ENCODE measurements at regions not wholly inside any gene's neighbourhood (a gene's known extent, or its start where the extent isn't known, plus 50 kb on each side); places are given as distances from the start of the nearest gene placed in this dataset.

- Histone ChIP-seq H2AK5ac (ENCODE audit: low read depth, low read length) (no peak overlapping the region), H3K4me1 (ENCODE audit: control insufficient read depth in 2 of 2, insufficient read depth in 1 of 2, low read depth in 1 of 2, low read length in 2 of 2) (no peaks in the 10 kb centered on the region), H4K91ac (ENCODE audit: low read depth, low read length, poor library complexity) (no peak overlapping the region), H3K36me3 (replicated peaks in 1 of 2; ENCODE audit: control insufficient read depth in 2 of 2, insufficient read depth in 2 of 2, low read length in 2 of 2) (no peaks in the 10 kb centered on the region), H4K8ac (ENCODE audit: low read depth, low read length) (no peak overlapping the region), H2BK5ac (ENCODE audit: low read length) (no peak overlapping the region), H2AFZ (ENCODE audit: low read length) (no peak overlapping the region), H3K18ac (ENCODE audit: low read length) (no peak overlapping the region), H2BK15ac (ENCODE audit: low read length) (no peak overlapping the region), H3K79me1 (ENCODE audit: low read depth, low read length) (no peaks in the 10 kb centered on the region), H2BK12ac (ENCODE audit: low read length) (no peak overlapping the region), H3K23ac (ENCODE audit: low read depth, low read length, poor library complexity) (no peak overlapping the region), H3K27ac (replicated peaks; ENCODE audit: low read length) (no peak overlapping the region), H3K9ac (ENCODE audit: low read depth, low read length, poor library complexity) (no peak overlapping the region), H2BK120ac (ENCODE audit: low read depth, low read length) (no peak overlapping the region), H3K14ac (ENCODE audit: low read length) (no peak overlapping the region), H3K4ac (ENCODE audit: low read length) (no peak overlapping the region), H3K4me3 (ENCODE audit: low read length in 2 of 2) (no peak overlapping the region), H3K27me3 (ENCODE audit: control insufficient read depth in 3 of 3, insufficient read depth in 3 of 3, low read depth in 1 of 3, low read length in 3 of 3) (peaks cover 0 to 5% (median 0%) of the 10 kb centered on the region in 3 experiments), H3K4me2 (ENCODE audit: insufficient read depth, low read length, poor library complexity, severe bottlenecking) (no peak overlapping the region), H3K9me3 (replicated peaks in 1 of 2; ENCODE audit: control insufficient read depth in 2 of 2, insufficient read depth in 1 of 2, low read depth in 1 of 2, low read length in 2 of 2) (no peaks in the 10 kb centered on the region)
- 100% methylated on average over 1 of the region's 3 CpGs; no CpG with 5 or more reads in 1 of the 2 donors for WGBS, 2 donors (ENCODE audit: extremely low coverage in 2 of 2, insufficient read length in 2 of 2, insufficient replicate concordance in 1 of 2)
- DNase-seq (ENCODE audit: low spot score): no peak
Measured at GRCh38 chr2:217684431-217685254, 318.2 kb downstream of the TNS1 start.

GRCh38 chr2:217683106-217683870 lies 319.5 kb downstream of the TNS1 start:
- no peak overlapping the region for H3K27ac ChIP-seq (replicated peaks; ENCODE audit: low read length)

GRCh38 chr2:217681791-217682190 lies 321.0 kb downstream of the TNS1 start:
- no peak for DNase-seq (ENCODE audit: low spot score)
- H3K18ac ChIP-seq (ENCODE audit: low read length): no peak overlapping the region

More at GRCh38 chr2:217683106-217683870, 319.5 kb downstream of the TNS1 start:
- Histone ChIP-seq H4K8ac (ENCODE audit: low read depth, low read length) (no peak overlapping the region), H2AK5ac (ENCODE audit: low read depth, low read length) (no peak overlapping the region), H2BK120ac (ENCODE audit: low read depth, low read length) (no peak overlapping the region), H3K4ac (ENCODE audit: low read length) (no peak overlapping the region), H3K14ac (ENCODE audit: low read length) (no peak overlapping the region), H2BK15ac (ENCODE audit: low read length) (no peak overlapping the region), H3K36me3 (replicated peaks in 1 of 2; ENCODE audit: control insufficient read depth in 2 of 2, insufficient read depth in 2 of 2, low read length in 2 of 2) (no peaks in the 10 kb centered on the region), H3K4me3 (ENCODE audit: low read length in 2 of 2) (no peak overlapping the region), H3K9ac (ENCODE audit: low read depth, low read length, poor library complexity) (no peak overlapping the region), H2BK5ac (ENCODE audit: low read length) (no peak overlapping the region), H3K18ac (ENCODE audit: low read length) (no peak overlapping the region), H3K4me1 (ENCODE audit: control insufficient read depth in 2 of 2, insufficient read depth in 1 of 2, low read depth in 1 of 2, low read length in 2 of 2) (no peaks in the 10 kb centered on the region), H3K79me1 (ENCODE audit: low read depth, low read length) (no peaks in the 10 kb centered on the region), H2AFZ (ENCODE audit: low read length) (no peak overlapping the region), H3K27me3 (ENCODE audit: control insufficient read depth in 3 of 3, insufficient read depth in 3 of 3, low read depth in 1 of 3, low read length in 3 of 3) (peaks cover 0 to 5% (median 0%) of the 10 kb centered on the region in 3 experiments), H4K91ac (ENCODE audit: low read depth, low read length, poor library complexity) (no peak overlapping the region), H2BK12ac (ENCODE audit: low read length) (no peak overlapping the region), H3K9me3 (replicated peaks in 1 of 2; ENCODE audit: control insufficient read depth in 2 of 2, insufficient read depth in 1 of 2, low read depth in 1 of 2, low read length in 2 of 2) (no peaks in the 10 kb centered on the region), H3K4me2 (ENCODE audit: insufficient read depth, low read length, poor library complexity, severe bottlenecking) (no peak overlapping the region), H3K23ac (ENCODE audit: low read depth, low read length, poor library complexity) (no peak overlapping the region)
- no CpG with 5 or more reads among the region's 1 CpG for WGBS, 2 donors (ENCODE audit: extremely low coverage in 2 of 2, insufficient read length in 2 of 2, insufficient replicate concordance in 1 of 2)
- DNase-seq (ENCODE audit: low spot score): no peak

GRCh38 chr2:217680381-217680780 lies 322.4 kb downstream of the TNS1 start:
- H3K23ac ChIP-seq (ENCODE audit: low read depth, low read length, poor library complexity): no peak overlapping the region
- peak; percentile 9 for DNase-seq (ENCODE audit: low spot score)

More at GRCh38 chr2:217681791-217682190, 321.0 kb downstream of the TNS1 start:
- Histone ChIP-seq H2BK120ac (ENCODE audit: low read depth, low read length) (no peak overlapping the region), H2AK5ac (ENCODE audit: low read depth, low read length) (no peak overlapping the region), H3K79me1 (ENCODE audit: low read depth, low read length) (no peaks in the 10 kb centered on the region), H4K91ac (ENCODE audit: low read depth, low read length, poor library complexity) (no peak overlapping the region), H3K14ac (ENCODE audit: low read length) (no peak overlapping the region), H3K23ac (ENCODE audit: low read depth, low read length, poor library complexity) (no peak overlapping the region), H4K8ac (ENCODE audit: low read depth, low read length) (no peak overlapping the region), H3K9me3 (replicated peaks in 1 of 2; ENCODE audit: control insufficient read depth in 2 of 2, insufficient read depth in 1 of 2, low read depth in 1 of 2, low read length in 2 of 2) (no peaks in the 10 kb centered on the region), H3K9ac (ENCODE audit: low read depth, low read length, poor library complexity) (no peak overlapping the region), H3K27me3 (ENCODE audit: control insufficient read depth in 3 of 3, insufficient read depth in 3 of 3, low read depth in 1 of 3, low read length in 3 of 3) (peaks cover 0 to 5% (median 0%) of the 10 kb centered on the region in 3 experiments), H3K4me1 (ENCODE audit: control insufficient read depth in 2 of 2, insufficient read depth in 1 of 2, low read depth in 1 of 2, low read length in 2 of 2) (no peaks in the 10 kb centered on the region), H3K36me3 (replicated peaks in 1 of 2; ENCODE audit: control insufficient read depth in 2 of 2, insufficient read depth in 2 of 2, low read length in 2 of 2) (no peaks in the 10 kb centered on the region), H2BK12ac (ENCODE audit: low read length) (no peak overlapping the region), H3K27ac (replicated peaks; ENCODE audit: low read length) (no peak overlapping the region), H2AFZ (ENCODE audit: low read length) (no peak overlapping the region), H3K4me3 (ENCODE audit: low read length in 2 of 2) (no peak overlapping the region), H2BK5ac (ENCODE audit: low read length) (no peak overlapping the region), H3K4ac (ENCODE audit: low read length) (no peak overlapping the region), H3K4me2 (ENCODE audit: insufficient read depth, low read length, poor library complexity, severe bottlenecking) (no peak overlapping the region), H2BK15ac (ENCODE audit: low read length) (no peak overlapping the region)

More at GRCh38 chr2:217680381-217680780, 322.4 kb downstream of the TNS1 start:
- Histone ChIP-seq H2AK5ac (ENCODE audit: low read depth, low read length) (no peak overlapping the region), H3K4me2 (ENCODE audit: insufficient read depth, low read length, poor library complexity, severe bottlenecking) (no peak overlapping the region), H2AFZ (ENCODE audit: low read length) (no peak overlapping the region), H3K14ac (ENCODE audit: low read length) (no peak overlapping the region), H3K9ac (ENCODE audit: low read depth, low read length, poor library complexity) (no peak overlapping the region), H2BK5ac (ENCODE audit: low read length) (no peak overlapping the region), H3K9me3 (replicated peaks in 1 of 2; ENCODE audit: control insufficient read depth in 2 of 2, insufficient read depth in 1 of 2, low read depth in 1 of 2, low read length in 2 of 2) (no peaks in the 10 kb centered on the region), H3K18ac (ENCODE audit: low read length) (no peak overlapping the region), H2BK15ac (ENCODE audit: low read length) (no peak overlapping the region), H3K79me1 (ENCODE audit: low read depth, low read length) (no peaks in the 10 kb centered on the region), H3K4ac (ENCODE audit: low read length) (no peak overlapping the region), H4K8ac (ENCODE audit: low read depth, low read length) (no peak overlapping the region), H3K27me3 (ENCODE audit: control insufficient read depth in 3 of 3, insufficient read depth in 3 of 3, low read depth in 1 of 3, low read length in 3 of 3) (peaks cover 0 to 5% (median 0%) of the 10 kb centered on the region in 3 experiments), H2BK12ac (ENCODE audit: low read length) (no peak overlapping the region), H3K27ac (replicated peaks; ENCODE audit: low read length) (no peak overlapping the region), H2BK120ac (ENCODE audit: low read depth, low read length) (no peak overlapping the region), H3K4me3 (ENCODE audit: low read length in 2 of 2) (no peak overlapping the region), H3K36me3 (replicated peaks in 1 of 2; ENCODE audit: control insufficient read depth in 2 of 2, insufficient read depth in 2 of 2, low read length in 2 of 2) (no peaks in the 10 kb centered on the region), H4K91ac (ENCODE audit: low read depth, low read length, poor library complexity) (no peak overlapping the region), H3K4me1 (ENCODE audit: control insufficient read depth in 2 of 2, insufficient read depth in 1 of 2, low read depth in 1 of 2, low read length in 2 of 2) (no peaks in the 10 kb centered on the region)
- no CpG with 5 or more reads among the region's 2 CpGs for WGBS, 2 donors (ENCODE audit: extremely low coverage in 2 of 2, insufficient read length in 2 of 2, insufficient replicate concordance in 1 of 2)

Measured in neuronal stem cell (in vitro differentiated cells).